CD4-positive, alpha-beta T cell (primary cell): ENCODE measurements at regions not wholly inside any gene's neighbourhood (a gene's known extent, or its start where the extent isn't known, plus 50 kb on each side); places are given as distances from the start of the nearest gene placed in this dataset.

Experiments used
- ATAC-seq: fragments of 200-7000 bp; cut with Tn5 transposase; one replicate; pipeline ENCODE4 v1.10.0; 2022; ENCODE audit warnings: mild to moderate bottlenecking; ENCODE audit not compliant: poor library complexity
- CTCF ChIA-PET: fragments of 350-600 bp; sonication (Branson Sonifier 250); formaldehyde crosslinking; loops from one replicate; lab custom pipeline; 2021; ENCODE audit warnings: antibody characterized with exemption, inconsistent platforms; lab: Charles Lee
- POLR2A ChIA-PET: fragments of 350-600 bp; sonication (Branson Sonifier 250); formaldehyde crosslinking; loops from one replicate; lab custom pipeline; 2021; ENCODE audit warnings: antibody characterized with exemption, inconsistent platforms; lab: Charles Lee
- DNase-seq, 14 experiments: peaks; one replicate each; pipeline ENCODE4 v3.0.0-alpha.2; 2013 to 2020; ENCODE audit warnings: mixed read lengths in 2 of 14
- H3K27ac ChIP-seq, 2 donors: one replicate each; pipeline versions ENCODE4 v1.5.1 to v1.7.0; 2013; ENCODE audit warnings: low read length in 2 of 2, low read depth in 1 of 2, mild to moderate bottlenecking in 1 of 2
- H3K27me3 ChIP-seq, 2 experiments: 1 replicate in 1 of 2; 2 replicates in 1 of 2; pipeline versions ENCODE4 v1.6.1 to v1.7.0; 2013; ENCODE audit warnings: low read length in 2 of 2, control low read depth in 1 of 2, mild to moderate bottlenecking in 1 of 2, moderate library complexity in 1 of 2; ENCODE audit not compliant: insufficient read depth in 2 of 2, control insufficient read depth in 1 of 2
- H3K36me3 ChIP-seq: one replicate; pipeline ENCODE4 v1.6.1; 2013; ENCODE audit warnings: low read length, control low read depth; ENCODE audit not compliant: insufficient read depth
- H3K4me1 ChIP-seq: one replicate; pipeline ENCODE4 v1.6.1; 2013; ENCODE audit warnings: low read length, control low read depth; ENCODE audit not compliant: insufficient read depth
- H3K4me3 ChIP-seq: one replicate; pipeline ENCODE4 v1.5.1; 2013; ENCODE audit warnings: mild to moderate bottlenecking, low read length, moderate library complexity
- H3K9me3 ChIP-seq, 2 experiments: 1 replicate in 1 of 2; 2 replicates in 1 of 2; pipeline versions ENCODE4 v1.6.1 to v1.7.0; 2013; ENCODE audit warnings: low read length in 2 of 2, mild to moderate bottlenecking in 2 of 2, control low read depth in 1 of 2, moderate library complexity in 1 of 2; ENCODE audit not compliant: control insufficient read depth in 1 of 2, insufficient read depth in 1 of 2
- H3K27ac Mint-ChIP-seq: one replicate; pipeline ENCODE4 v1.8.0; 2020; ENCODE audit warnings: mixed read lengths
- H3K27me3 Mint-ChIP-seq: one replicate; pipeline ENCODE4 v1.8.0; 2021; ENCODE audit warnings: mixed read lengths
- H3K36me3 Mint-ChIP-seq: one replicate; pipeline ENCODE4 v1.8.0; 2021; ENCODE audit warnings: low read depth, mixed read lengths
- H3K4me1 Mint-ChIP-seq: one replicate; pipeline ENCODE4 v1.8.0; 2021; ENCODE audit warnings: low read depth, mixed read lengths
- H3K4me3 Mint-ChIP-seq: one replicate; pipeline ENCODE4 v1.8.0; 2020; ENCODE audit warnings: mild to moderate bottlenecking, mixed read lengths
- H3K9me3 Mint-ChIP-seq: one replicate; pipeline ENCODE4 v1.8.0; 2020; ENCODE audit warnings: mixed read lengths
- intact Hi-C, 2 experiments: fragments of 100-400 bp; cut with DNase I in 1 of 2; cut with micrococcal nuclease in 1 of 2; formaldehyde crosslinking; loops; one replicate each; pipeline versions ENCODE4 v1.15.1 to v1.9.0; 2023 to 2025; cut with DNase I, micrococcal nuclease
- TF ChIP-seq, protein P1 (sequence below): fragments of 200-600 bp; IDR thresholded peaks from one replicate; pipeline ENCODE4 v1.8.0; 2022; ENCODE audit warnings: antibody characterized with exemption, mild to moderate bottlenecking

DNA sequence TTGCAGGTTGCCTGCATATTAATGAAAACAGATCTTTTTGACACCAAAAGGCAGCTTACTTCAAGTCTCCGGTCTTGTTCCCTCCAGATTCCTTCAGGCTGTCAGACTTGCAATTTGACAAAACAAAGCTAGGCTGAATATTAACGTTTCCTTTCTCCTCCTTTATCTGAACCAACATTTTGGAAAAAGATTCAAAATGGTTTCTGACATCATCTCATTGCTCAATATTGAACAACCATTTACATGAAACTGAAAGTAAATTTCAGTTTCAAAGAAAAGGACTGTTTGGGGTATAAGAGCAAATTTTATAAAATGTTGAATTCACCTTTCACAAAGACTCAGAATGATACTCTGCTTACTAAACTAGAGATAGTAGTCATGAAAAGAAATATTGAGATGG is 521.8 kb downstream of the KCNJ2 start:
- H3K4me3 ChIP-seq, result no peak overlapping the region
- TF ChIP-seq, protein P1, sequence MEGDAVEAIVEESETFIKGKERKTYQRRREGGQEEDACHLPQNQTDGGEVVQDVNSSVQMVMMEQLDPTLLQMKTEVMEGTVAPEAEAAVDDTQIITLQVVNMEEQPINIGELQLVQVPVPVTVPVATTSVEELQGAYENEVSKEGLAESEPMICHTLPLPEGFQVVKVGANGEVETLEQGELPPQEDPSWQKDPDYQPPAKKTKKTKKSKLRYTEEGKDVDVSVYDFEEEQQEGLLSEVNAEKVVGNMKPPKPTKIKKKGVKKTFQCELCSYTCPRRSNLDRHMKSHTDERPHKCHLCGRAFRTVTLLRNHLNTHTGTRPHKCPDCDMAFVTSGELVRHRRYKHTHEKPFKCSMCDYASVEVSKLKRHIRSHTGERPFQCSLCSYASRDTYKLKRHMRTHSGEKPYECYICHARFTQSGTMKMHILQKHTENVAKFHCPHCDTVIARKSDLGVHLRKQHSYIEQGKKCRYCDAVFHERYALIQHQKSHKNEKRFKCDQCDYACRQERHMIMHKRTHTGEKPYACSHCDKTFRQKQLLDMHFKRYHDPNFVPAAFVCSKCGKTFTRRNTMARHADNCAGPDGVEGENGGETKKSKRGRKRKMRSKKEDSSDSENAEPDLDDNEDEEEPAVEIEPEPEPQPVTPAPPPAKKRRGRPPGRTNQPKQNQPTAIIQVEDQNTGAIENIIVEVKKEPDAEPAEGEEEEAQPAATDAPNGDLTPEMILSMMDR, result no peak
- ChIA-PET POLR2A (no interaction called here), CTCF (no interaction called here)
- H3K27ac Mint-ChIP-seq, result no peak overlapping the region
- H3K4me3 Mint-ChIP-seq, result no peak overlapping the region
- DNase-seq (no peak), ATAC-seq (no peak)
- H3K36me3 ChIP-seq, result no peaks in the 10 kb centered on the region
- intact Hi-C loops, result no loop called here
- no peaks in the 10 kb centered on the region for H3K9me3 ChIP-seq
- no peaks in the 10 kb centered on the region for H3K4me1 Mint-ChIP-seq
- no peak overlapping the region for H3K27ac ChIP-seq
- no peaks in the 10 kb centered on the region for H3K27me3 Mint-ChIP-seq
- no peaks in the 10 kb centered on the region for H3K36me3 Mint-ChIP-seq
- peaks cover 3% of the 10 kb centered on the region for H3K9me3 Mint-ChIP-seq
- no peaks in the 10 kb centered on the region for H3K4me1 ChIP-seq
- H3K27me3 ChIP-seq, result no peaks in the 10 kb centered on the region

DNA sequence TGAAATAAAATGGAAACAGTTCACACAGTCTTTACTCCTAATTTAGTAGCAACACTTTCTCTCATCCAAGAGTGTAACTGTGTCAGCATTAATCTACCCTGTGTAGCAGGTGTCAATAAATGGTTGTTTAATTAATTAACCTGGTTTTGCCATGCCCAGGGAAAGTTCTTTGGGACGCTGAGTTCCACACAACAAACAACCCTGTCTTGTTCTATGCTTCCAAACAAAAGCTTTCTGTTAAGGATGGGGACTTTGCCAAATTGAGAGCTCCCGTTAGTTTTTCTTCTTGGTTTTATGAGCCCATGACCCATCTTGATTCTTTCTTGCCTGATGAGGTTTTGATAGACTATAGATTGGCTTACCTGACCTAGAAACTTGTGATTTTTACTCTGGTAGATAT is 530.1 kb downstream of the KCNJ2 start:
- Mint-ChIP-seq H3K4me1 (no peaks in the 10 kb centered on the region), H3K4me3 (no peak overlapping the region), H3K36me3 (no peaks in the 10 kb centered on the region), H3K9me3 (no peaks in the 10 kb centered on the region), H3K27me3 (no peaks in the 10 kb centered on the region), H3K27ac (no peak overlapping the region)
- Histone ChIP-seq H3K4me1 (no peaks in the 10 kb centered on the region), H3K4me3 (no peak overlapping the region), H3K27ac (no peak overlapping the region), H3K9me3 (peaks cover 0 to 10% of the 10 kb centered on the region in 2 experiments), H3K27me3 (no peaks in the 10 kb centered on the region), H3K36me3 (no peaks in the 10 kb centered on the region)
- POLR2A ChIA-PET, result no interaction called here
- TF ChIP-seq, protein P1, result no peak
- no peak for ATAC-seq
- no peak for DNase-seq
- intact Hi-C loops, result no loop called here
- CTCF ChIA-PET, result no interaction called here

DNA sequence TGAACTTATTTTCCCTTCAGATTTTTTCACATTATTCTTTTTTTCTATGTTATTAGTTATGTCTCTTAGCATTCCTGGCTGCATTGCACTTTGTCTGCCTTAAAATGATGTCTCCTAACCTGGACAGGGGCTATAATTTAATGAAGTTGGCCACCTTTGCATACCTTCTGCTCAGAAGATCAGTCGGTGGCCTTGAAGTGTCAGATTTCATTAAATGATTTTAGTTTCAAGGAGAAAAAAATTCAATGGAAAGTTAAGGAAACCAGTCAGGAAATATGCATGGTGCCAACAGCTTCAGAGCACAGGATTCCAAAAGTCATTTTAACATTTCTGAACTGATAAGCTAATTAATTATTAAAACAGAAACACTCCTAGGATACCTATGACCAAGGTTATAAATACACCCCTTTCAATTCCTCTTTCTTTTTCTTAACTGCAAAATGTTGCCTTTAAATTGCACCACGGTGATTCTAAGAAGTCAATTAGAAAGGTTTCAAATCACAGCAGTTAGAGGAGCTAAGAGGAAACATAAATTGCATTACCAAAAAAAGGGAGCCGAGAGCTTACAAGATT is 533.4 kb downstream of the KCNJ2 start:
- Mint-ChIP-seq H3K4me3 (no peak overlapping the region), H3K36me3 (no peaks in the 10 kb centered on the region), H3K4me1 (no peaks in the 10 kb centered on the region), H3K27me3 (no peaks in the 10 kb centered on the region), H3K27ac (no peak overlapping the region), H3K9me3 (no peaks in the 10 kb centered on the region)
- H3K27me3 ChIP-seq, result no peaks in the 10 kb centered on the region
- DNase-seq (no peak), ATAC-seq (no peak)
- no peaks in the 10 kb centered on the region for H3K4me1 ChIP-seq
- no peak overlapping the region for H3K4me3 ChIP-seq
- no peak overlapping the region for H3K27ac ChIP-seq
- CTCF ChIA-PET, result no interaction called here
- intact Hi-C loops, result no loop called here
- POLR2A ChIA-PET, result no interaction called here
- peaks cover 0 to 10% of the 10 kb centered on the region in 2 experiments for H3K9me3 ChIP-seq
- H3K36me3 ChIP-seq, result no peaks in the 10 kb centered on the region
- TF ChIP-seq, protein P1, result no peak
